H9 (cell line): ENCODE measurements at regions not wholly inside any gene's neighbourhood (a gene's known extent, or its start where the extent isn't known, plus 50 kb on each side); places are given as distances from the start of the nearest gene placed in this dataset.
"Not testable (repeated sequence)": the region's sequence is repeated elsewhere in the genome, so short reads cannot be mapped to it uniquely, and the experiment has no call there.

ENCODE experiments used
- DNase-seq: peaks from one replicate; pipeline ENCODE4 v3.0.0-alpha.2; 2017
- H2AFZ ChIP-seq: one replicate; pipeline ENCODE4 v1.6.1; 2013; ENCODE audit warnings: mild to moderate bottlenecking, low read length, control low read depth, moderate library complexity
- H2AK5ac ChIP-seq: 2 replicates; pipeline ENCODE4 v1.6.1; 2013; ENCODE audit warnings: low read length, control low read depth, mixed read lengths; ENCODE audit not compliant: insufficient read length
- H2BK120ac ChIP-seq: one replicate; pipeline ENCODE4 v1.6.1; 2013; ENCODE audit warnings: low read depth, mild to moderate bottlenecking, low read length, control low read depth, inconsistent platforms; ENCODE audit not compliant: poor library complexity, severe bottlenecking
- H2BK12ac ChIP-seq: 2 replicates; pipeline ENCODE4 v1.6.1; 2013; ENCODE audit warnings: low read length, control low read depth, mixed read lengths, low read depth; ENCODE audit not compliant: insufficient read length
- H2BK15ac ChIP-seq: 2 replicates; pipeline ENCODE4 v1.6.1; 2013; ENCODE audit warnings: low read depth, low read length, control low read depth
- H2BK20ac ChIP-seq: one replicate; pipeline ENCODE4 v1.6.1; 2013; ENCODE audit warnings: low read depth, mild to moderate bottlenecking, low read length, control low read depth, inconsistent platforms; ENCODE audit not compliant: poor library complexity, severe bottlenecking
- H2BK5ac ChIP-seq: 2 replicates; pipeline ENCODE4 v1.6.1; 2013; ENCODE audit warnings: low read length, control low read depth, mixed read lengths; ENCODE audit not compliant: insufficient read length
- H3K14ac ChIP-seq: 2 replicates; pipeline ENCODE4 v1.6.1; 2013; ENCODE audit warnings: low read length, control low read depth; ENCODE audit not compliant: insufficient read depth
- H3K18ac ChIP-seq: 2 replicates; pipeline ENCODE4 v1.6.1; 2013; ENCODE audit warnings: low read depth, mild to moderate bottlenecking, mixed read lengths, low read length, control low read depth; ENCODE audit not compliant: insufficient read length
- H3K23ac ChIP-seq: 2 replicates; pipeline ENCODE4 v1.6.1; 2013; ENCODE audit warnings: low read length, control low read depth, mixed read lengths, low read depth; ENCODE audit not compliant: insufficient read length
- H3K23me2 ChIP-seq: 2 replicates; pipeline ENCODE4 v1.6.1; 2013; ENCODE audit warnings: low read depth, mild to moderate bottlenecking, mixed read lengths, low read length, control low read depth; ENCODE audit not compliant: insufficient read length, poor library complexity, severe bottlenecking
- H3K27ac ChIP-seq: 2 replicates; pipeline ENCODE4 v1.5.1; 2013; ENCODE audit warnings: low read length, control low read depth, mixed read lengths, low read depth; ENCODE audit not compliant: insufficient read length
- H3K27me3 ChIP-seq: 2 replicates; pipeline ENCODE4 v1.6.1; 2013; ENCODE audit warnings: low read length, control low read depth, inconsistent platforms; ENCODE audit not compliant: insufficient read depth
- H3K4ac ChIP-seq: 2 replicates; pipeline ENCODE4 v1.6.1; 2013; ENCODE audit warnings: low read depth, mild to moderate bottlenecking, control low read depth, inconsistent platforms, low read length, moderate library complexity
- H3K4me1 ChIP-seq: 2 replicates; pipeline ENCODE4 v1.6.1; 2013; ENCODE audit warnings: low read length, control low read depth, inconsistent platforms; ENCODE audit not compliant: insufficient read depth
- H3K4me2 ChIP-seq: 2 replicates; pipeline ENCODE4 v1.6.1; 2013; ENCODE audit warnings: low read length, control low read depth, mixed read lengths; ENCODE audit not compliant: insufficient read length, insufficient read depth
- H3K56ac ChIP-seq: 2 replicates; pipeline ENCODE4 v1.6.1; 2013; ENCODE audit warnings: low read depth, mild to moderate bottlenecking, mixed read lengths, low read length, control low read depth; ENCODE audit not compliant: insufficient read length
- H3K79me1 ChIP-seq: 2 replicates; pipeline ENCODE4 v1.6.1; 2013; ENCODE audit warnings: low read depth, mild to moderate bottlenecking, moderate library complexity, low read length, control low read depth, inconsistent platforms; ENCODE audit not compliant: insufficient read depth, poor library complexity, severe bottlenecking
- H3K79me2 ChIP-seq: 2 replicates; pipeline ENCODE4 v1.6.1; 2013; ENCODE audit warnings: low read length, control low read depth, inconsistent platforms; ENCODE audit not compliant: insufficient read depth
- H3K9ac ChIP-seq: 2 replicates; pipeline ENCODE4 v1.6.1; 2013; ENCODE audit warnings: low read length, control low read depth, mixed read lengths; ENCODE audit not compliant: insufficient read length; ENCODE audit errors: extremely low read depth
- H3K9me3 ChIP-seq: one replicate; pipeline ENCODE4 v1.6.1; 2013; ENCODE audit warnings: low read depth, low read length, inconsistent platforms; ENCODE audit not compliant: control insufficient read depth
- H3T11ph ChIP-seq: one replicate; pipeline ENCODE4 v1.6.1; 2013; ENCODE audit warnings: mild to moderate bottlenecking, low read length, control low read depth, inconsistent platforms
- H4K20me1 ChIP-seq: one replicate; pipeline ENCODE4 v1.6.1; 2013; ENCODE audit not compliant: control insufficient read depth, insufficient read length, insufficient read depth
- H4K5ac ChIP-seq: 2 replicates; pipeline ENCODE4 v1.6.1; 2013; ENCODE audit warnings: low read depth, mild to moderate bottlenecking, mixed read lengths, low read length, control low read depth; ENCODE audit not compliant: insufficient read length
- H4K8ac ChIP-seq: replicated peaks from 2 replicates; pipeline ENCODE4 v1.6.1; 2013; ENCODE audit warnings: low read length, control low read depth, mixed read lengths, low read depth; ENCODE audit not compliant: insufficient read length
- H4K91ac ChIP-seq: 2 replicates; pipeline ENCODE4 v1.6.1; 2013; ENCODE audit warnings: low read depth, mild to moderate bottlenecking, moderate library complexity, mixed read lengths, low read length, control low read depth; ENCODE audit not compliant: insufficient read length
- H3K27ac Mint-ChIP-seq, 3 experiments: 2 replicates in 2 of 3; 3 replicates in 1 of 3; pipeline ENCODE4 v1.8.0; 2020 to 2021; ENCODE audit warnings: mixed read lengths in 3 of 3, mild to moderate bottlenecking in 1 of 3, moderate library complexity in 1 of 3
- H3K27me3 Mint-ChIP-seq: 2 replicates; pipeline ENCODE4 v1.8.0; 2021; ENCODE audit warnings: low read depth, mild to moderate bottlenecking, moderate library complexity, mixed read lengths
- H3K36me3 Mint-ChIP-seq, 3 experiments: 2 replicates in 2 of 3; 3 replicates in 1 of 3; pipeline ENCODE4 v1.8.0; 2020 to 2021; ENCODE audit warnings: low read depth in 3 of 3, mixed read lengths in 3 of 3; ENCODE audit not compliant: insufficient read depth in 1 of 3
- H3K4me1 Mint-ChIP-seq, 2 experiments: 2 replicates each; pipeline ENCODE4 v1.8.0; 2020; ENCODE audit warnings: mixed read lengths in 2 of 2
- H3K4me3 Mint-ChIP-seq, 2 experiments: 2 replicates in 1 of 2; 3 replicates in 1 of 2; pipeline ENCODE4 v1.8.0; 2020 to 2021; ENCODE audit warnings: mild to moderate bottlenecking in 2 of 2, mixed read lengths in 2 of 2, moderate library complexity in 1 of 2
- H3K9me3 Mint-ChIP-seq, 2 experiments: 2 replicates in 1 of 2; 3 replicates in 1 of 2; pipeline ENCODE4 v1.8.0; 2020; ENCODE audit warnings: mild to moderate bottlenecking in 2 of 2, mixed read lengths in 2 of 2, moderate library complexity in 1 of 2
- CTCF ChIP-seq: fragments of 200-600 bp; sonication (generic); conservative IDR thresholded peaks from 3 replicates; pipeline ENCODE4 v1.8.0; 2021; ENCODE audit warnings: antibody characterized with exemption, mild to moderate bottlenecking
- WGBS: extraction: QIAGEN DNeasy Blood & Tissue Kit; methylation state at CpG from one replicate; pipeline ENCODE4 v1.1.7; 2013; ENCODE audit warnings: missing lambda C conversion rate, low lambda C conversion rate, mixed read lengths; ENCODE audit not compliant: insufficient read length; ENCODE audit errors: extremely low coverage; 5-methylcytosine and 5-hydroxymethylcytosine counted together

- H3T11ph ChIP-seq, H3K27me3 ChIP-seq, H3K23ac ChIP-seq, H3K9me3 ChIP-seq, H4K5ac ChIP-seq, H3K9ac ChIP-seq, H2BK12ac ChIP-seq, H3K4me1 ChIP-seq, H4K91ac ChIP-seq, DNase-seq, H3K4me3 Mint-ChIP-seq, H3K79me1 ChIP-seq, H2AFZ ChIP-seq, H3K56ac ChIP-seq, H4K8ac ChIP-seq, H3K27ac Mint-ChIP-seq, H3K14ac ChIP-seq, H2BK20ac ChIP-seq, H3K27me3 Mint-ChIP-seq, H3K23me2 ChIP-seq, H3K18ac ChIP-seq, H3K4ac ChIP-seq, H2AK5ac ChIP-seq, H3K4me1 Mint-ChIP-seq, H3K79me2 ChIP-seq, H2BK15ac ChIP-seq, H2BK120ac ChIP-seq, H4K20me1 ChIP-seq, H3K36me3 Mint-ChIP-seq, H2BK5ac ChIP-seq, H3K27ac ChIP-seq, H3K9me3 Mint-ChIP-seq: not testable (repeated sequence)
- WGBS, result no CpG with 5 or more reads among the region's 31 CpGs
- H3K4me2 ChIP-seq, result peak overlapping the region; percentile 40
- TF ChIP-seq CTCF, result peak; percentile 21; the same call in 1 of the 3 replicates
Observed at GRCh38 chr9:39791356-39791755, 435.9 kb downstream of the SPATA31A1 start.

GRCh38 chr9:39797935-39798334, 442.5 kb downstream of the SPATA31A1 start:
- not testable (repeated sequence) for H3K56ac ChIP-seq, H4K8ac ChIP-seq

More at GRCh38 chr9:39797935-39798334, 442.5 kb downstream of the SPATA31A1 start:
- H3K9ac ChIP-seq, H3K4me3 Mint-ChIP-seq, H2BK15ac ChIP-seq, H3K79me1 ChIP-seq, H3K14ac ChIP-seq, H3K27ac ChIP-seq, H3K79me2 ChIP-seq, H3K4ac ChIP-seq, H3K4me2 ChIP-seq, H2BK5ac ChIP-seq, H4K91ac ChIP-seq, H3K9me3 ChIP-seq, H2BK120ac ChIP-seq, H3K18ac ChIP-seq, H3K23me2 ChIP-seq, H3T11ph ChIP-seq, H3K9me3 Mint-ChIP-seq, H3K27me3 Mint-ChIP-seq, H3K4me1 Mint-ChIP-seq, H3K27ac Mint-ChIP-seq, H3K4me1 ChIP-seq, DNase-seq, H3K23ac ChIP-seq, H2AK5ac ChIP-seq, H4K5ac ChIP-seq, H3K36me3 Mint-ChIP-seq, H2BK12ac ChIP-seq, H2BK20ac ChIP-seq, H3K27me3 ChIP-seq, H2AFZ ChIP-seq, H4K20me1 ChIP-seq: not testable (repeated sequence)
- WGBS, result no CpG with 5 or more reads among the region's 8 CpGs
